Smooth muscle cell of the brain vasculature (primary cell): ENCODE measurements at regions not wholly inside any gene's neighbourhood (a gene's known extent, or its start where the extent isn't known, plus 50 kb on each side); places are given as distances from the start of the nearest gene placed in this dataset.

Experiments
- DNase-seq: peaks from one replicate; pipeline ENCODE4 v3.0.0-alpha.2; 2012; ENCODE audit warnings: low read depth, low spot score

- no peak for DNase-seq
These were observed 476.4 kb downstream of the FOXO1 start for GRCh38 chr13:40189898-40190630.

- DNase-seq: peak; percentile 36
These were observed 475.8 kb downstream of the FOXO1 start for GRCh38 chr13:40190641-40191100.

GRCh38 chr13:40191186-40191980 is 475.1 kb downstream of the FOXO1 start:
- DNase-seq: no peak

DNA sequence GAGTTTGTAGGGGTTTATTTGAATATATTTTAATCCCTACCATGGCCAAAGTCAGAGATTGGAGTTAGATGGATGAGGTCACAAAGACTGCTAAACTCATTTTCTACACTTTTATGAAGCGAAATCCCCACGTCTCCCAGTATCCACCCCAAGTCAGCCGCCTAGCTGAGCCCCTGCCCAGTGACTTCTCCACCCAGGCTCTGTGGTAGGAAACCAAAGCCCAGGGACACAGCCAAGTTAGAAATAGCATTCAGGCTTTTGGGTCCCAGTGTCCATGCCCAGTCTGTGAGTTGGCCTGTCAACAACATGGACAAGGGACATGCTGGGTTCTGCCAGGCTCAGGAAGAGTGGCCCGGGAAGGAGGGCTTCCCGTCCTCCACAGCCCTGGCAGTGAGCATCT is 474.0 kb downstream of the FOXO1 start:
- no peak for DNase-seq

- DNase-seq: no peak
These were observed 473.6 kb downstream of the FOXO1 start for GRCh38 chr13:40192858-40193257.

DNA sequence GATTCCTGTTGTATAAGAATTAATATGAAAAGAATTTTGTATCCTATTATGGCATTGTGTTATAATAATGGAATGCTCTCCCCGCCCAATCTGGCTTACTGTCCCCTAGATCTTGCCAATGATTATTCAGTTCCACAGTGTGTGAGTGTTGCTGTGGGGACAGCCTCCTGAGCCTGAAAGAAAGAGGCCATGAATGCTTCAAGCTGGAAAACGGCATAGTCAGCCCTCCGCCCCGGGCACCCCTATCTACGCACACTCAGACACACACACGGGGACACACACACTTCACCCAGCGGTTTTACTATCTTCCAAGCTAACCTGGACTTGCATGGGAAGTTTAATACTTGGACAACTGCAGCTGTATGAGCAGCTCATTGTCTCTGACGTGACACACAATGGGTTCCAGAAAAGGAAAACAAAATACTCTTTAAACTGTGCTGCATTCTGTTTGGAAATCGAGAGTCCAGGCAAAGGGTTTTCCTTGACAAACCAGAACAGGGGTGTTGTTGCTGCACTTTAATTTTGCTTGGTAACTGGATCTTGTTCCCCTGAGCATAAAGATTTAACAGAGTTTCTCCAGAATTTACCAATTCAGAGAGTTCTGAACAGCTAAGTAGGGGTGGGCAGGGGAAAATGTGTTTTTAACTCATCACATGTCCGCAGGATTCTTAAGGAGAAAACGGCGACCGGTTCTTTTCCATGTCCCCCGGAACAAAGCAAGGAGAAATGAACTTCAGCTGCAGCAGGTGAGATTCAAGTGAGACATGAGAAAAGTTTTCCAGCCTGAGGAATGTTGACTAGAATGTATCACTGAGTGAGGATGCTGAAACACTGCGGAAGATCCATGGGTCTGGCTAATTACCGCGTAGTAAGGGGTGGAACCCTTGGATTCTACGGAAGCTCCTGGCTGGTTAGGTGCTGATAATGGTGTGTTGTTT is 472.9 kb downstream of the FOXO1 start:
- no peak for DNase-seq

- no peak for DNase-seq
These were observed 472.1 kb downstream of the FOXO1 start for GRCh38 chr13:40194224-40194806.

DNA sequence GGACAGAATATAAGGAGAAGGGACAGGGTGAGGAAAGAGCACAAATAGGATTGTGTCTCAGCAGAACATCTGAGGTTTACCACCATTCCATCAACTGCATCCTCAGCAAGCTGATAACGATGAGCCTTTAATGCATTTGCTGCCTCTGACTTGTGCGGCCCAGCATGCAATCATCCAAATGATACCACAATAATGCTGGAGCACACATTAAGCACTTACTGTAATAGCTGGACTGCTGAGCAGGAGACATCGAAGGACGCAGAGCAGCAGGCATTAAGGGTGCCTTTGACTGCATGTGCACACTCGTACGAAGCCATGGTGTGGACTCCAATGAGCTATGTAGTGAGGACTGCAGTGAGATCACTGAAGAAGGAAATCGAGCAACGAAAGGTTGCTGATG is 469.4 kb downstream of the FOXO1 start:
- DNase-seq: no peak

- no peak for DNase-seq
These were observed 468.4 kb downstream of the FOXO1 start for GRCh38 chr13:40197936-40198595.

DNA sequence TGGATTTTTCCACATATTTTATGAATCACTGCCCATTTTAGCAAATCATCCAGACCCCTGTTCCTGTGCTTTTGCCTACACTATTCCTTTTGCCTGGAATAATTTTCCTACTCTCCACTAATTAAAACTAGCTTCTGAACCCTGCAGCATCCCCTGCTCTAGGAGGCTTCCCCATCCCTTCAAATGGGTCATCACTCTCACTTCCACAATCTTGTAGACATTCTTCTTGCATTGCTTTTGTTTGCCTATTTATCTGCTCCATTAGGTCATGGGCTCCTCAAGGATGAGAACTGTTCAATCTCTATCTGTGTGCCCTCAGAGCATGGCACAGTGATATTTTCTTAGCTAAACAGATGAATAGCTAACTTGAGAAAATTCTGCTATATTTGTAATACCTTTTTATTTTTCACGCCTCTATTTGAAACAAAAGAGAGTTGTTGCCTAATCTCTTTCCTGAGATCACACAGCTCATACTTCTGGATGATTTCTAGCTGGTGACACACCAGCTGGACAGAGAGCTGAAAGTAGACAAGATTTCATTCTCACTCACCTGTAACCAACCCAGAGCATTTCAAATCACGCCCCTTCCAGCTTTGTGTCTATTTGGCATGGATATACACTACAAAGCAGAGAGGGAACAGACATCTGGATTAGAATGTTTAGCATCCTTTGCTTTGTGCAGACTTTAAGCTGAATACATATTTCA is 466.0 kb downstream of the FOXO1 start:
- DNase-seq: no peak

DNA sequence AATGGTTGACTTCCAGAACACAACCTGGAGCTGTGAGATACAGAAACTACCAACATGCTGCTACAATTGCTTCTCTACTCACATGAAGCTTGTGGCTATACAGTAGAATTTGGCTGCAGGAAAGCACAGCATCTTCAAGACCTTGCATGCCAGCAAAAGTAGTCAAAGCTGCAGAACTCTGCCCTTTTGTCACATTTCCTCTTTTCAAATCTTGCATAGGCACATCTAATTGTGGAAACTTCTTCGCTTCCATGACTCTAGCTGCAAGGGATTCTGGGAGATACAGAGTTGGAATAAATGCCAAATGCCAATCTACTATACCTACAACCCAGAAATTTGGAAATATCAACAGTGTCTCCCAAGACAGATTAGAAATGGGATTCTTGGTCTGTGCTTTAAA is 462.2 kb downstream of the FOXO1 start:
- DNase-seq: no peak

DNA sequence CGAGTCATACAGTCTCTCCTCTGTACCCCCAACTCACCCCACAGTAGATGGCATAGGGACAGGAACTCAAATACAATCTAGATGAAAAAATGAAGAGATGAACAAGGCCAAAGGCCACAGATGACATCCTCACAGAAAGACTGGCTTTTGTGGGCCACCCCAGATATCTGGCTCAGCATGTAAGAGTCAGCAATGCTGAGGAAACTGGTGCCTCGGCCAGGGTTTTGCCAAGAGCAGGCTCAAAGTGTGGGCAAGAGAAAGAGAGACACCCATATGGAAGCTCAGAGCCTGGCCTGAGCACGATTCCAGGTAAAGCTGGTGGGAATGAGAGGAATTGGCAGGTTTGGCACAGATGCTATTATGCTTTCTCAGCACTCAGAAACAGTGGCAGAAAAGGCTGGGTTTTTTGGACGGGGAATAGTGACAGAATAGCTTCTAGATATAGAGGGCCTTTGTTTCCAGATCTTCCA is 460.6 kb downstream of the FOXO1 start:
- DNase-seq: no peak

DNA sequence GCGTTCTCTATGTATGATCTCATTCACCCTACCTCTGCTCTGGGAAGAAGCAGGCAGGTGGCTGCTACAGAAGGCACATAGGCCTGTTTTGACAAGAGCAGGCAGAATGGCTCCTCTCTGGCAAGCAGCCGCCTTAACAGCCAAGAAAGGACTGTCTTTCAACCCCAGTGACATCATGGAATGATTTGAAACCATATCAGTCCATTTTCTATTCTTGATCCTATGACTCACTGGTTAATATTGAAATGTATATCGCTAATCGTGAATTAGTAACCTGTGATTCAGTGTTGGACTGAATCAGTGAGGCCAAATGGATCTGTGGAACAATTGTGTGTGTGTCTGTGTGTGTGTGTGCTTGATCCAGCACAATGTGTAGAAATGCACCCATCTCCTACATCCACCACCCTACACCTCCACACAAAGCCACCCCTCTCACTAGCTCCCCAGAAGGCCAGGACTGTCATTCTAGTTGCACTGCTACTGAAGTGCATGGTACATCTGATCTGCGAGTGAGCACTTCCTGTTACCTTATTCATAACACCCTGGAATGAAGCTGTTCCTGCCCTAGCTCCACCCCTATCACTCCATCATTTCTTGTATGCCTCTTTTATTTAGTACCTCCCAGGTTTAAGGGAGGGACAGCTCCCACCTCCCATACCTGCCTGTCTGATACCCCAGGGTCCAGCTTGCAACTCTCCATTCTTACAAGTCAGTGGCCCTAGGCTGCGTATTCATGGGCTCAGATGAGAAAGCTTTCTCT is 460.0 kb downstream of the FOXO1 start:
- DNase-seq: no peak

- DNase-seq: no peak
These were observed 459.4 kb downstream of the FOXO1 start for GRCh38 chr13:40207001-40207478.

- no peak for DNase-seq
These were observed 457.9 kb downstream of the FOXO1 start for GRCh38 chr13:40208517-40208916.

GRCh38 chr13:40210865-40211585 is 455.4 kb downstream of the FOXO1 start:
- DNase-seq: no peak

GRCh38 chr13:40211586-40211968 is 454.9 kb downstream of the FOXO1 start:
- DNase-seq: no peak

DNA sequence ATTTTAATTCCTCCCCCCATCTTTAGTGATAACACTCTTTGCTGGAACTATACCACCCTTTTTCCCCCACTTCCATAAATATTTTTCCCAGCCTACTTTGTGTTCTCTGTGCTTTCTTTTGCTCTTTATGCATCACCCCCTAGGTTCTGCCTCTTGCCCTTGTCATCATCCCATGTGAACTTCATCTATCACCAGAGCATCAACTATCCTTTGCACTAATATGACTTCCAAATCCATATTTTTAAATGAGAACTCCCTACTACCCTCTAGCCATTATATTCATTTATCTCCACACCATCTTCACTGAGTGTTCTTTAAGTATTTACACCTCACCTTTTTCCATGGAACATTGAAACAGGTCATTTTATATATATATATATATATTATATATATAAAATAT is 452.7 kb downstream of the FOXO1 start:
- DNase-seq: no peak

- DNase-seq: no peak
These were observed 451.1 kb downstream of the FOXO1 start for GRCh38 chr13:40215311-40215710.
